Mesothelial cell of epicardium (in vitro differentiated cells): ENCODE measurements at regions not wholly inside any gene's neighbourhood (a gene's known extent, or its start where the extent isn't known, plus 50 kb on each side); places are given as distances from the start of the nearest gene placed in this dataset.

Source experiments
- DNase-seq, 2 experiments: peaks; one replicate each; pipeline ENCODE4 v3.0.0; 2021; ENCODE audit warnings: low spot score in 2 of 2; ENCODE audit not compliant: unreplicated experiment in 2 of 2
- H3K27ac Mint-ChIP-seq: 2 replicates; pipeline ENCODE4 v1.8.0; 2021; ENCODE audit warnings: mixed read lengths
- H3K27me3 Mint-ChIP-seq: 2 replicates; pipeline ENCODE4 v1.8.0; 2021; ENCODE audit warnings: low read depth, mixed read lengths
- H3K36me3 Mint-ChIP-seq: 2 replicates; pipeline ENCODE4 v1.8.0; 2021; ENCODE audit warnings: mixed read lengths
- H3K4me1 Mint-ChIP-seq: 2 replicates; pipeline ENCODE4 v1.8.0; 2021; ENCODE audit warnings: mixed read lengths
- H3K4me3 Mint-ChIP-seq: 2 replicates; pipeline ENCODE4 v1.8.0; 2021; ENCODE audit warnings: mild to moderate bottlenecking, moderate library complexity, mixed read lengths
- H3K9me3 Mint-ChIP-seq: 2 replicates; pipeline ENCODE4 v1.8.0; 2021; ENCODE audit warnings: mixed read lengths
- TF ChIP-seq, protein P1 (sequence below): fragments of 200-600 bp; sonication (generic); IDR thresholded peaks from one replicate; pipeline ENCODE4 v1.5.0; 2021; ENCODE audit warnings: antibody characterized with exemption; ENCODE audit not compliant: unreplicated experiment

GRCh38 chr20:52422574-52423336 lies 231.2 kb upstream of the ZFP64 start:
- H3K36me3 Mint-ChIP-seq, result no peaks in the 10 kb centered on the region
- DNase-seq, result no peak
- H3K4me3 Mint-ChIP-seq, result no peak overlapping the region

DNA sequence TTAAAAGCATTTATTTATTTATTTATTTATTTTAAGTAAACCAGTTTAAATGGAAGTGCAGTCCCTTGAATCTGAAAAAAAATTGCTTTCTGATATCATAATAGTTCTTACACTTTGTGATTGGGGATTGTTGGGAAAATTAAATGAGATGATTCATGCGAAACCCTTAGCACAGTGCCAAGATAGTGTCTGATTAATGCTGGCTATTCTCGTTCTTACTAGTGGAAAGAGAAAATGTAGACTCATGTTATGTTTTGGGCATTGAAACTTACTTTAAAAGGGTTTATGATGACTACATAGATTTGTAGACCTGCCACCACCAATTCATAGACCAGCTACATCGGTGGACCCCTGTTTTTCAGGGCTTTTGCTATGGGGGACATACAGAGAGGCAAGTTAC lies 229.2 kb upstream of the ZFP64 start:
- TF ChIP-seq, protein P1, sequence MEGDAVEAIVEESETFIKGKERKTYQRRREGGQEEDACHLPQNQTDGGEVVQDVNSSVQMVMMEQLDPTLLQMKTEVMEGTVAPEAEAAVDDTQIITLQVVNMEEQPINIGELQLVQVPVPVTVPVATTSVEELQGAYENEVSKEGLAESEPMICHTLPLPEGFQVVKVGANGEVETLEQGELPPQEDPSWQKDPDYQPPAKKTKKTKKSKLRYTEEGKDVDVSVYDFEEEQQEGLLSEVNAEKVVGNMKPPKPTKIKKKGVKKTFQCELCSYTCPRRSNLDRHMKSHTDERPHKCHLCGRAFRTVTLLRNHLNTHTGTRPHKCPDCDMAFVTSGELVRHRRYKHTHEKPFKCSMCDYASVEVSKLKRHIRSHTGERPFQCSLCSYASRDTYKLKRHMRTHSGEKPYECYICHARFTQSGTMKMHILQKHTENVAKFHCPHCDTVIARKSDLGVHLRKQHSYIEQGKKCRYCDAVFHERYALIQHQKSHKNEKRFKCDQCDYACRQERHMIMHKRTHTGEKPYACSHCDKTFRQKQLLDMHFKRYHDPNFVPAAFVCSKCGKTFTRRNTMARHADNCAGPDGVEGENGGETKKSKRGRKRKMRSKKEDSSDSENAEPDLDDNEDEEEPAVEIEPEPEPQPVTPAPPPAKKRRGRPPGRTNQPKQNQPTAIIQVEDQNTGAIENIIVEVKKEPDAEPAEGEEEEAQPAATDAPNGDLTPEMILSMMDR, result no peak
- H3K4me1 Mint-ChIP-seq, result peaks cover 15% of the 10 kb centered on the region
- H3K27me3 Mint-ChIP-seq, result no peaks in the 10 kb centered on the region
- H3K36me3 Mint-ChIP-seq, result no peaks in the 10 kb centered on the region
- H3K4me3 Mint-ChIP-seq, result no peak overlapping the region
- H3K27ac Mint-ChIP-seq, result no peak overlapping the region
- DNase-seq, result no peak
- peaks cover 20% of the 10 kb centered on the region for H3K9me3 Mint-ChIP-seq

More at GRCh38 chr20:52422574-52423336, 231.2 kb upstream of the ZFP64 start:
- TF ChIP-seq, protein P1, result no peak
- no peaks in the 10 kb centered on the region for H3K27me3 Mint-ChIP-seq
- H3K9me3 Mint-ChIP-seq, result peaks cover 20% of the 10 kb centered on the region
- no peak overlapping the region for H3K27ac Mint-ChIP-seq
- peaks cover 24% of the 10 kb centered on the region for H3K4me1 Mint-ChIP-seq

DNA sequence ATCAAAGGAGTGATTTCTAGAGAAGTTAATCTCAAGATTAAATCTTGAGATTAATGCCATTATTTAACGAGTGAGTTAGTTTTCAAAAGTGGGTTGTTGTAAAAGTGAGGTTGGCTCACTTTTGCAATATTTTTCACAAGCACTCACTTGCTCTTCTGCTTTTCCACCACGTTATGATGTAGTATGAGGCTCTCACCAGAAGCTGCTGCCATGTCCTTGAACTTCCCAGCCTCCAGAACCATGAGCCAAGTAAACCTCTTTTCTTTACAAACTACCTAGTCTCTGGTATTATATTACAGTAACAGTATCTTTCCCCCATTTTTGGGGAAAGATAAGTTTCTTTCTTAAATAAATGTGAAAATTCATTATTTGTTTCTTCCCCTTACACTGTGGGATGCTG lies 227.6 kb upstream of the ZFP64 start:
- DNase-seq, result no peak
- Mint-ChIP-seq H3K36me3 (no peaks in the 10 kb centered on the region), H3K4me3 (no peak overlapping the region), H3K27me3 (peaks cover 3% of the 10 kb centered on the region), H3K4me1 (peaks cover 7% of the 10 kb centered on the region), H3K27ac (no peak overlapping the region), H3K9me3 (peaks cover 20% of the 10 kb centered on the region)
- TF ChIP-seq, protein P1, result no peak

- no peaks in the 10 kb centered on the region for H3K36me3 Mint-ChIP-seq
- no peak for DNase-seq
- TF ChIP-seq, protein P1, result no peak
- no peak overlapping the region for H3K4me3 Mint-ChIP-seq
- peaks cover 3% of the 10 kb centered on the region for H3K27me3 Mint-ChIP-seq
- H3K9me3 Mint-ChIP-seq, result peaks cover 30% of the 10 kb centered on the region
- peaks cover 7% of the 10 kb centered on the region for H3K4me1 Mint-ChIP-seq
- no peak overlapping the region for H3K27ac Mint-ChIP-seq
Observed at GRCh38 chr20:52416953-52417352, 225.4 kb upstream of the ZFP64 start.

GRCh38 chr20:52411611-52412010 lies 220.0 kb upstream of the ZFP64 start:
- no peak overlapping the region for H3K4me3 Mint-ChIP-seq
- TF ChIP-seq, protein P1, result no peak
- H3K4me1 Mint-ChIP-seq, result peaks cover 27% of the 10 kb centered on the region
- H3K27me3 Mint-ChIP-seq, result peaks cover 3% of the 10 kb centered on the region
- no peak for DNase-seq
- no peaks in the 10 kb centered on the region for H3K36me3 Mint-ChIP-seq
- H3K9me3 Mint-ChIP-seq, result peaks cover 10% of the 10 kb centered on the region
- no peak overlapping the region for H3K27ac Mint-ChIP-seq
